HG03103 (cell line): ENCODE measurements at regions not wholly inside any gene's neighbourhood (a gene's known extent, or its start where the extent isn't known, plus 50 kb on each side); places are given as distances from the start of the nearest gene placed in this dataset.
"Not testable (repeated sequence)": the region's sequence is repeated elsewhere in the genome, so short reads cannot be mapped to it uniquely, and the experiment has no call there.

ENCODE experiments used
- ATAC-seq: cut with Tn5 transposase; IDR thresholded peaks from one replicate; pipeline ENCODE4 v1.9.1; 2021; ENCODE audit warnings: low read depth; ENCODE audit not compliant: unreplicated experiment

DNA sequence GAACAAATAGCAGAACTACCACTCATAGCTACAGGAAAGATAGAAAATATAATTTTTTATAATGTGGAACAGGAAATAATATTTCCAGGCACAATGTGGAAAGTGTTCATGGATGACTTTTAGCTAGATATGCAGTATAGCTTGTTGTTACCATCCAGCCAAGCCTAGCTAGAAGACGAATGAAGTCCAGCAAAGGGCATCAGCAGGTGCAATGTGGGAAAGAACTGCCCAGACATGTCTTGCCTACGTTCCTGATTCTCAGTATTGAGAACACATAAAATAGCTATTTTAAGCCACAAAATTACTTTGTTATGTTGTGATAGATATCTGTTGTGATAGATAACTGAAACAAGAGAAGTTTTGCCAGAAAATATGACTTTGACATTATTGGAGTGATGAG is 1690.0 kb upstream of the LRRTM3 start:
- ATAC-seq: no peak

- ATAC-seq: no peak
Observed at GRCh38 chr10:65265451-65265954, 1660.3 kb upstream of the LRRTM3 start.

DNA sequence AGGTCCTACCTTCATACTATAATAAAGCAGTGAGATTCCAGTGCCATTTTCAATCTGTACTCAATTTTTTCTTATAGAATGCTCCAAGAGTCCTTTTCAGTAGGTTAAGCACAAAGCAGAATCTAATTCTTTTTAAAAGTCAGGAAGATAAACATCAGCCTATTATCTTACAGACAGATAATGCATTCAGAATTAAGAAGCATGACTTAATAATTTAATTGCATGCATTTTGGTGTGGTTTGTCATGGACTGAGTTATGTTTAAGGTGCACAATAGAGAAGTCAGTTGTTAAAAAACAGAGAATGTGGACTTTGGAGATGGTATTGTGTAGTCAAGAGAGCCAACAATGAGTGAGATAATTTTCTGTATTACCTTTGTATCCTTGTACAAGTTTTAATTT is 1656.3 kb upstream of the LRRTM3 start:
- not testable (repeated sequence) for ATAC-seq

GRCh38 chr10:65270969-65271368 is 1654.9 kb upstream of the LRRTM3 start:
- no peak for ATAC-seq

DNA sequence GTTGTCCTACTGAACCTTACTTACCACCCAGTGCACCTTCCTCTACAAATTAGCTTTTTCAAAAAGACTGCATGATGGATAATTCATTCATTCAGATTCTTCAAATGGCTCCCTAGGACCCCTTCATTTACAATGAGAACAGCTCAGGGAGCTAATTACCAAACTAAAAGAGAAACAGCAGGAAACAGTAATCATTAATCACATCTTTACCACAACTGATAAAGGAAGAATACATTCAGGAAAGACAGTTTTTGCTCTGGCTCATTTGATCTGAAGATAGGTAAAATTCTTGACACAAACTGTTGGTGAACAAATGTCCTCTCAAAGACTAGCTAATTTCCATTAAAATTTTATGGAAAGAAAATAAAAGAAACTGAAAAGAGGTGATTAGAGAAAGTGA is 1652.7 kb upstream of the LRRTM3 start:
- no peak for ATAC-seq

- no peak for ATAC-seq
Observed at GRCh38 chr10:65275296-65275695, 1650.5 kb upstream of the LRRTM3 start.

GRCh38 chr10:65284495-65285041 is 1641.3 kb upstream of the LRRTM3 start:
- no peak for ATAC-seq

- ATAC-seq: not testable (repeated sequence)
Observed at GRCh38 chr10:65285726-65286125, 1640.1 kb upstream of the LRRTM3 start.

GRCh38 chr10:65291286-65291685 is 1634.5 kb upstream of the LRRTM3 start:
- no peak for ATAC-seq

GRCh38 chr10:65292551-65292950 is 1633.3 kb upstream of the LRRTM3 start:
- ATAC-seq: no peak

GRCh38 chr10:65294329-65294728 is 1631.5 kb upstream of the LRRTM3 start:
- ATAC-seq: no peak

DNA sequence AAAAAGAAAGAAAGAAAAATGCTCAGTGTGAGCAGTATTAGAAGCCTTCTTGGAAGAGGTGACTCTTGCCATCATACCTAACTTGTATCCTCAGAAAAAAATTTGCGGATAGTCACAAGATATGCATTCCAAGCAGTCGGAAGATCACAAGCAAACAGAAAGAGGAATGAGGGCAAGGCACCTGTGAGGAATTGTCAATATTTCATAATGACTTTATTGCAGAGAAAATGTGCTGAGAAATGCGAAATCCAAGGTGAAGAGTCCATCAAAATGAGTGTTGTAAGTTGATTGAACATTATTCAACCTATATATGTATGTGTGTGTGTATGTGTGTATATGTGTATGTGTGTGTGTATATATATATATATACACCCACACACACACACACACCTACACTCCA is 1624.7 kb upstream of the LRRTM3 start:
- ATAC-seq: no peak

DNA sequence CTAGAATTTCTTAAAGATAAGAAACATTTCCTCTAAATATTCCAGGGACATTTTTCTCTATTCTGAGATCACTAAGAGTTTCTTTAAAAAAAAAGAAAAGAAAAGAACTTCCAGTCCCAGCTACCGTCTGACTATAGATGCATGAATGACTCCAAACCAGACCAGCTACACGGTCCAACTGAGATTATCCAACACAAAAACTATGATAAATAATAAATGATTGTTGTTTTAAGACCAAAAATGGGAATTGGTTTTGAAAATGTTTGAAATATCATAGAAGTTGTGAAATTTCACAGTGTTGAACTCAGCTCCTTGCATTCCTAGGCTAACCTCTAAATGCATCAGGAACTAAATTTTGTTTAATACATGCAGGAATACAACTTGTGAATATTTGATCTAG is 1619.6 kb upstream of the LRRTM3 start:
- ATAC-seq: no peak

DNA sequence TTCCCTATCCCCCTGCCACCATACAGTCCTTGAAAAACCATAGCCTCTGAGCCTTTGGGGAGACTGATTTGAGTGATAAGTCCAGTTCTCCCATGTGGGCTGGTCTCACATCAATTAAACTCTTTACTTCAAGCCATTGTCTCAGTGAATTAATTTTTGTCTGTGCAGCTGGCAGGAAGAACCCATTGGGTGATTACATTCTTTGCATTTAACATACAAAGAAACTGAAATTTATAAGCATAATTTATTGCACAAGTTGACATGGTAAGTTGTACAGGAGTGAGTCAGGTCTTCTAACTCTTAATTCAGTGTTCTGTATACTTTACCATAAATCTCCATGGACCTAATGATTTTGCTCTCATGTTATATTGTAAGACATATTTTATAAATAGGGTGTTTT is 1613.0 kb upstream of the LRRTM3 start:
- ATAC-seq: no peak

GRCh38 chr10:65313406-65313805 is 1612.4 kb upstream of the LRRTM3 start:
- no peak for ATAC-seq

GRCh38 chr10:65314253-65314652 is 1611.6 kb upstream of the LRRTM3 start:
- ATAC-seq: no peak

DNA sequence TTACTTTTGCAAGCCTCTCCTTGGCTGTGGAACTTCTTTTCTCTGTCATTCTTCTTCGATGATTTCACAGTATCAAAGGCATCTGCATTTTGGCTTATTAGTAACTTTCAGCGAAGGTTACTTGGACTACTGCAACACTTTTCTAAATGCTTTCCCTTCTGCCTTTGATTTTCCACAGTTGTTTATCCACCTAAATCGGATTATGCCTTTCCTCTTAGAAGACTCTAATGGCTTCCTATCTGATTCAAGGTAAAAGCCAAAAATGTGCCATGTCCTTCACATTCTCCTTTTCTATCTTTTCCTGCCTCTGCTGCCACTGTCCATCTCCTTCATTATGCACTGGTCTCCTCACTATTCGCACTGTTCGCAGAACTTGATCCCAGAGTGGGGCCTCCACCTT is 1606.3 kb upstream of the LRRTM3 start:
- ATAC-seq: no peak

- ATAC-seq: no peak
Observed at GRCh38 chr10:65320236-65321026, 1605.4 kb upstream of the LRRTM3 start.

- ATAC-seq: no peak
Observed at GRCh38 chr10:65323802-65324201, 1602.0 kb upstream of the LRRTM3 start.

DNA sequence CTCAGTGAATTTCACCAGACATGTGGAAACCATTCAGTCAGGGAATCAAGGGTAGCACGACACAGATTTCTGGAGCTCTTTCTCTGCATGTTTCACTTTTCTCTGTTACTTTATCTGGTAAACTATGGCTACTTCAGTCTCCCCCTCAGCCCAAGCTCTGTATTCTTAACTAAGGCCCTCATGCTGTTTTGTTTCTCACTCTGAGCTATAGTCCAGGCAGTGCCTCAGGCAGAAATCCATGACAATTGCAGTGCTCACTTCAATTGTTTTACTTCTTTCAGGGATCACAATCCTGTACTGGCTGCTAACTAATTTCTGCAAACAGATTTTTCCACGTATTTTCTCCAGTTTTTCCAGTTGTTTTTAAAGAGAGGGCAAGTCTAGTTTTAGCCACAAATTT is 1599.9 kb upstream of the LRRTM3 start:
- ATAC-seq: no peak

DNA sequence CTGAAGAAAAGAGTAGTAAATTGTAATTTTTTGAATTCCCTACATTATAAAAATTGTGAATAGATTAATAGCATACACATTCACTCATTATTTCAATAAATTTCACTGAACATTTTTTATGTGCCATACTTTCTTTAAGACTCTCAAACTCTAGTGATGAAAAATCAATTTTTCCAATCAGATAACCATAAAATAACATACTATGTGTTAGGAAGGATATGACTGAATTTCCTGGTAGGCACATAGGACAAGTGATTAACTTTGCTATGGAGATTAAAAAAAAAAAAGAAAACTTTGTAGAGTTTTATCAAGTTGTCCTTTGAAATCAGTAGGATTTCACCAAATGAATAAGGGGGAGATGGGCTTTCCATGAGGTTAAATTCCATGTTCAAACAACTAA is 1597.3 kb upstream of the LRRTM3 start:
- ATAC-seq: no peak

GRCh38 chr10:65335311-65335710 is 1590.5 kb upstream of the LRRTM3 start:
- ATAC-seq: no peak
